Activated CD4-positive, alpha-beta T cell treated with anti-CD3 and anti-CD28 coated beads, Interleukin-2, amount 50 U/mL, for 48 hours (primary cell): ENCODE measurements at regions not wholly inside any gene's neighbourhood (a gene's known extent, or its start where the extent isn't known, plus 50 kb on each side); places are given as distances from the start of the nearest gene placed in this dataset.

Experiments used
- DNase-seq, 2 experiments: peaks; one replicate each; pipeline ENCODE4 v3.0.0-alpha.2; 2020

DNA sequence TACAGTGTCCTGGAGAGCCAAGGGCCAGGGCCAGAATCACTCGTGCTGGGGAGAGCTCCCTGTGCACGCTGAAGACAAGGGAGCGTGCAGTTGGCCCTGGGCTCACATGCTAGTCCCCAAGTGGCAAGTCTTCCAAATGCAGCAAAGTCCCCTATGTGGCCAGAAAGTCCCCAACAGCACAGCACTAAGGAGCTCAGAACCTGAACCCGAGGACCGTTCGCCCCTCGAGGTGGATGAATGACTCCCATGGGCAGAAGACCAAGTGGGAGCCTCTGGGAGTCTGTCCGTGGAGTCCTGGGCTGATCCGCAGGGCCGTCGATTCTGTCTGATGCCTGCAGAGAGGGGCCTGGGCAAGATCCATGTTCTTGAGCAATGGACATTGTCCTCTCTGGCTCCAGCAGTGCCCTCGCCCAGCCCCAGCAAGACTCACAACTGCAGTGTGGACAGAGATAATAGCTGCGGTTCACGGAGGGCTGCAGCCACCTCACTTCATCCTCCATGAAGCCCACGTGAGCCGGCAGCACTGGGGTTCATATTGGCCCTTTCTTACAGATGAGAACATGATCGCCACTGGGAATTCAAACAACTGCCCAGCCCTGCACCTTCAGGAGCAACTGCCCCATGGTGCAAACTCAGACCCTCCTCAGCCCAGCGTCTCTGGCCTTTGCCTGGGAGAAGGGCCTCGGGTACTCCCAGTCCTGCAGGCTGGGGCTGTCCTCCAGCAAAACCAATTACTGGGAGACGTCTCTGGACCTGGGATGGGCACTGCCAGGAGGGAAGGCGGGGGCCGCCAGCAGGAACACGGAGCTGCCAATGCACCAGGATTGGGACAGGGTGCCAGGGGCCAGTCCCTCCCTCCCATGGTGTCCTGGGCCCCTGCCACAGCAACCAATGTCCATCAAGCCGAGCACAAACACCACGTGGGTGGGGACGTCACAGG lies 243.7 kb downstream of the NPHP4 start:
- no peak for DNase-seq

GRCh38 chr1:5747426-5748285 lies 244.6 kb downstream of the NPHP4 start:
- DNase-seq: no peak

DNA sequence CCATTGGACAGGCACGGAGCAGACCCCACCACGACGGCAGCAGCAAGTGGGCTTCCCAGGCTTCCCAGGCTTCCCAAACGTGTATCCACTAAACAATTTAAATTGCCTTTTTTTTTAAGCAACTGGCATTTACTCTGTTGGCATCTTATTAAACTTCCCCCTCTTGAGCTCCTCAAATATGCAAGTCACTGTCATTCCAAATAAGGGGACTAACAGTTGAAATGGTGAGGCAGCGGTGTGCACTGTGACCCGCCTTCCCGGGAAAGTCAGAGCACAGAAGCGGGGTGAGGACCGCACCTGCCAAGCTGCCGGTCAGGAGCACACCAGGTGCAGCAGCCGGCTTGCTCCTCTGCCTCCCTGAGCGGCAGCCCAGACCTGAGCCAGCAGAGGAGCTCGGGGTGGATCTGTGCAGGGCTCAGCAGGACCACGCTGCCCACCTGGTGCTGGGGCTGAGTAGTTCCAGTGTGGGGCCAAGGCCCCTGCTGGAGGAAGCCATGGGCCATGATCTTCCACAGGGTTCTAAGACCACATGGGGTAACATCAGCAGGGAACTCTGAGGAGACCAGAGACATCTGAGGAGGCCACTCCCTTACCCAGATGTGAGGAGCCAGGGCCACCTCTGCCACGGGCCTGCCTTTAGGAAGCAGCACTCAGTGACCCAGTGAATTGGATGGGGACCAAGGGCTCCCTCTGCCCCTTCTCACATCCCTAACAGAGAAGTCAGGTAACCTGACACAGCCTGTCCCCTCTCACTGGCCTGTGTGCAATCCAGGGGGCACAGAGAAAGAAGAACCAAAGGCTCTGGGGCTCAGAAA lies 245.4 kb downstream of the NPHP4 start:
- DNase-seq: no peak

GRCh38 chr1:5745800-5746610 lies 246.2 kb downstream of the NPHP4 start:
- DNase-seq: peak; percentile 56 to 66

- no peak for DNase-seq
Measured at GRCh38 chr1:5744911-5745799, 247.1 kb downstream of the NPHP4 start.

- DNase-seq: no peak
Measured at GRCh38 chr1:5744341-5744740, 247.9 kb downstream of the NPHP4 start.

DNA sequence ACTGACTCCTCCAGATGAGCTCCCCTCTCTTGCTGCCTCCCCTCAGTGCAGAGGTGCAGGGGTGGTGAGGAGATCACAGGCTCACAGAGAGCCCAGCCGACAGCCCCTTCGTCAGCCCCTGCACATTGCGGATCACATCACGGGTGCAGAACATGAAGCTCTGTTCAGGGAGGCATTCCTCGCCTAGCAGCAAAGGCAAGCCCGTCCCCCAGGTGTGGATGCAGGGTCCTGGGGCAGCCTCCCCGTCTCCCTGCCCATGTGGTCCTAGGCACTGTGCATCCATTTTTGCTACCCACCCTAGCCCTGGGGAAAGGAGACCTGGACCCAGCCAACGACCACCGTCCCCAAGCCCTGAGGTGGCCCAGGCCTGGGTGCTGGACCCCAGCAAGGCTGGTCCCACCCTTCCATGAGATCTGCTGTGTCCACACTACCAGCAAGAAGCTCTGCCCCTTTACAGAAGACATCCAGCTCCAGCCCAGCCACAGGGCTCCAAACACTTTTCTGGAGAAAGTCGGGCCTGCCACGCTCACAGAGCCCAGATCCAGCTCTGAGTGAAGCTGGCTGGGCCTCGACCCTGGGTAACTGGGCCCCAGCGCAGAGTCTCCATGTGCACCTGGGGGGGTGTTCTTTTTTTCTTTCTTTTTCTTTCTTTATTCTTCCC lies 248.7 kb downstream of the NPHP4 start:
- DNase-seq: no peak

DNA sequence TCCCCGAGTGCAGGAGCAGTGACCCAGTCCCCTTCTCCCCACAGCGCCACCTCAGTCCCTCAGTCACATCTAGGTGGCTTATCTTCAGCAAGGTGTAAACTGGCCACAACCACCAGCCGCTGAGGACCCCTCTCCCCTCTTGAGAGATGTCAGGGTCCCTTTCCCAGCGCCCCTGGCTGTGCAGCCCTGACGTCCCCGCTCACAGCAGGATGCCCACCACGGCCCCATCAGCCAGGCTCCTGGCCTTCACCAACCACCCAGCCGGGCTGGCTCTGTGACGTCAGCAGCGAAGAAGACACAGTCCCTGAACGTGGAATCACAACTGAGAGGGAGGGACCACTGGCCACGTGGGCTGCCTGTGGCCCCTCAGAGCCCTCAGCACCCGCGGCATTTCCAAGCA lies 249.4 kb downstream of the NPHP4 start:
- DNase-seq: no peak

- DNase-seq: no peak
Measured at GRCh38 chr1:5742032-5742431, 250.2 kb downstream of the NPHP4 start.

DNA sequence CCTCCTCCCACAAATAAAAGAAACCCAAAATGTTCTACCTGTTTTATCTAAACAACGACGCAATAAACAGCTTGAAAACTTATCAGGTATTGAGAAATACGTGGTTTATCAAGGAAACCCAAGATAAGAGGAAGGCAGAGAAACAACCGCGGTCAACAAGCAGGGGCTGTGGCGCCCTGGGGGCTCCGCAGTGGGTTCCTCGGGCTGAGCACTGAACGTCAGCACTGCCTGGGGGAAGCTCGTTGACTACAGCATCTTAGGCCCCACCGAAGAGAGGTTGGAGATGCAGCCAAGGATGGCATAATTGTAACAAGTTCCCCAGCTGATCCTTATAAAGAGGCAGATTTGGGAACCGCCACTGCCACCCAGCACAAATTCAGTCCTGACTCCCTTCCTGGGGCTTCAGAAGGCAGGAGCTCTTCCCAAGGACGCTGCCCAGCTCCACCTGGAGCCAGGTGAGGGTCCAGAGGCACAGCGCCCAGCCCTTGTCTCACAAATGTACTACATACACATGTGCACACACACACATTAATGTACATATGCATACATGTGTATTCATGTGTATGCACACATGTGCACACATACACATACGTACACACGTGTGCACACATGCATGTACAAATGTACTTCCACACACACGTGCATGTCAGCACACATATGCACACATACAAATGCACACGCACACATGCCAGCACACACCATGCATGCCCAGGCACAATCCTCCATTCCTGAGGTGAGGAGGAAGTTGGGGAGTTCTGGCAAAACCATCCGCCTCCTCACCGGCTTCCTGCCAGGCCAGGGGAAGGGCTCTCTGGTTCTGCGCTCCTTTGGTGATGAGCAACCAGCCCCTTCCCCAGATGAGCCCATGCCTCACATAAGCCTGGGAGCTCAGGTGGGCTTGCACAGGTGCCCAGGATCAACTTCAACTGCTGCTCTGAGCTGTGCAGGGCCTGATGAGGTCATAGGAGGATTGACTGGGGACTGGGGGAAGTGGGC lies 251.1 kb downstream of the NPHP4 start:
- DNase-seq: no peak

DNA sequence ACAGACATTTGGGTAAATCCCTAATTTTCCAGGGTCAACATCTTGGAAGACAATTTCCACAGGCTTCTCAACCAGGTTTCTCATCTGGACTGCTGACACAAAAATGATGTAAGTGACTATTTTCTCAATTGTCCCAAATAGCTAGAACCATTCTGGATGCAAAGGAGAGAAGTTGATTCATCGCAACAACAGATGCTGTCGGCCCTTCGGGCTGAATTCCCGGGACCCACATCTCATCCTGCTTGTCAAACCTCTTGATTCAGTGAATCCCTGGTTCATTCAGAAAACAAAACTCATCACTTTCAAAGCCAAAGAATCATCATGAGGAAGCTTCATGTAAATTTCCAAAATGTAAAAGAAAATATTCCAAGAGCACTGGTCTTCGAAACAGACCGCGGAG lies 251.8 kb downstream of the NPHP4 start:
- DNase-seq: no peak

DNA sequence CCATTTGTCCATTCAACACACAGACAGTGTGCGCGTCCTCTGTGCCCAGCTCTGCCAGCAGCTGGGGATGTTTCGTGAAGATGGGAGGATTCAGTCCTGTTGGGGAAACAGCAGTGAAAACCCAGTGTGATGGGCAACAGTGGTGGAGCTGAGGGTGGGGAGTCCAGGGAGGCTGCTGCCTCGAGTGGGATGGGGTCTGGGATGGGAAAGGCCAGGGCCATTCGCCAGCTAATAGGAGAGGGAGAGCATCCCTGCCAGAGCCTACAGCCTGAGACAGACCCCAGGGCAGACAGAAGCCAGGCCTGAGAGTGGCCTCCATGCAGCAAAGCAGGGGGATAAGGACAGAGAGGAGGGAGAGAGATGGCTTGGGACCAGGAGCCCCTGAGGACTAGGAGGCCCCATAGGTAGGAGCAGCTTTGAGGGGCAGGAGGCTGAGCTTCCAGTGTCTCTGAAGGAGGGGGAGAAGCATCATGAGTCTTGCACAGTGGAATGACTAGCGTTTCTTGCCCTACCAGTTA lies 252.6 kb downstream of the NPHP4 start:
- DNase-seq: no peak

GRCh38 chr1:5738911-5739462 lies 253.2 kb downstream of the NPHP4 start:
- DNase-seq: no peak

DNA sequence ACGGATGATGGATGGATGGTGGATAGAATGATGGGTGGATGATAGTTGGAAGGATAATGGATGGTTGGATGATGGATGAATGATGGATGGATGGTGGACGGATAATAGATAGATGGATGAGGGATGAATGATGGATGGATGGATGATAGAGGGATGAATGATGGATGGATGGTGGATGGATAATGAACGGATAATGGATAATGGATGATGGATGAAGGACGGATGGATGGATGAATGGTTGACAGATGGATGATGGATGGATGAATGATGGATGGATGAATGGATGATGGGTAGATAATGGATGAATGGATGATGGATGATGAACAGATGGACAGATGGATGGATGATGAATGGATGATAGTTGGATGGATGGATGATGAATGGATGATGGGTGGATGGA lies 255.1 kb downstream of the NPHP4 start:
- DNase-seq: no peak

DNA sequence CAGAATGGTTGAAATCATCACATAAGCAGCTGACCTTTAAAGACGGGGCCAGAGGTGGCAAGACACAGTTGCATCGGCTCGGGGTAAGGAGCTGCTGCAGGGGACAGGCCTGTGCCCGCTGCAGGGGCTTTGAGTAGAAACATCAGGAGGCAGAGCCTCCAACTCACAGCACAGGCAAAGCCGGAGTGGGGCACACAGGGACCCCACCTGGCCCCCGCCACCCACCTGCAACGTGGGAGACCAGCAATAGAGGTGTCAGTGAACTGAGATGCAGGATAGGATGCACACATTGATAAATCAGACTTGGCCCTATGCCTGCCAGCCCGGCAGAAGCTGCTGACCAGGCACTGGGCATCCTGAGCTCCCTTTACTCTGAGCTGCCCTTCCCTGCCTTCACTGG lies 257.2 kb downstream of the NPHP4 start:
- DNase-seq: no peak

GRCh38 chr1:5734414-5734813 lies 257.8 kb downstream of the NPHP4 start:
- no peak for DNase-seq

DNA sequence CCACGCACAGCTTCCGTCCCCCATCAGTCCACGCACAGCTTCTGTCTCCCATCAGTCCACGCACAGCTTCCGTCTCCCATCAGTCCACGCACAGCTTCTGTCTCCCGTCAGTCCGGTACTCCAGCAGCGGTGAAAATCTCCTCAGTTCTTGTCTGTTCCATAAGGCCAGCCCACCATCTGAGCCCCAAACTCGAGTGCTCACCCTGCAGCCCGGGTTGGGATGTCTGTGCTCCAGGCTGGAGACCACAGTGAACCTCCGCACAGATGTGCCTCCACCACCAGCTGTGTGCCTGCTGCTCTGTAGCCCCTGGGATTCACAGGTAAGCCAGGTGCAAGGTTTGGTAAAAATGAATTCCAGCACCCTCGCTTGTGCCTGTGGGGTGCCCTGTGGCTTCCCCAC lies 258.6 kb downstream of the NPHP4 start:
- DNase-seq: no peak

DNA sequence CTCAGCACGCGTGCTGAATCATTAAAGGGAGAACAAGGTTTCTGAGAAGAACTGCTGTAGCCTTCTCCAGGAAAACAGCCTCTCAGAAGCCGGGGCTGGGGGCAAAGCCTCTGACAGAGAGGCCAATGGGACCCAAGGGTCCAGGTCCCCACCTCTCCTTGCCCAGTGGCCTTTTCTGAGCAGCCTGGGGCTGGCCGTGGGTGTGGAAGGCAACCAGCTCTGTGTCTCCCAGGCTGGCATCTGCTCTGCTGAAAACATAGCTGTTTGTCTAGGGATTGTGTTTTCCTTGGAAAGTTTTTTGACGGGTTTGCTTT lies 261.2 kb downstream of the NPHP4 start:
- DNase-seq: no peak
